NOMO-1 treated with dmso at 0.1 percent for 144 hours (cell line): ENCODE measurements at regions not wholly inside any gene's neighbourhood (a gene's known extent, or its start where the extent isn't known, plus 50 kb on each side); places are given as distances from the start of the nearest gene placed in this dataset.
A peak's percentile ranks its signal among the peaks of the same experiment; 100 is the strongest.
"Not testable (repeated sequence)": the region's sequence is repeated elsewhere in the genome, so short reads cannot be mapped to it uniquely, and the experiment has no call there.

Experiments used
- DNase-seq: peaks from one replicate; lab custom pipeline; 2025; ENCODE audit not compliant: unreplicated experiment; lab: John Stamatoyannopoulos, UW

- DNase-seq: no peak
Measured at GRCh38 chr11:49499117-49499516, 290.7 kb upstream of the FOLH1 start.

DNA sequence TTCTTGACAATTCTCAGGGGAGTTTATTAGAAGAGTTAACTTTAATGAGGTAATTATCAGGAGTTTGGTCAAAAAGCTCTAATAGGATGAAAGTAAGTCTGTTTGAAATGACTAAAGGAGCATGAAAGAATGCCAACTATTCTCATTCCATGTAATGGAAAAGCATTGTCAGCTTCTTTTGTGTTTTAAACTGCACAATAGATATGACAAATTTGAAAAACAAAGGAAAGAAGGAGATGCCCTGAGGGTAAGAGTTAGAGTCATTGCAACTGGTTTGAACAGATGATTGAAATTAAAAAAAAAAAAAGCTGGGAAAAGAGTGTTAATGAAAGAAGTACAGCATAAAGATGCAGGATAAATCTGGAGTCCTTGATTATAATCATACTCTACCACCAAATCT lies 296.8 kb upstream of the FOLH1 start:
- no peak for DNase-seq

GRCh38 chr11:49526240-49526829 lies 317.9 kb upstream of the FOLH1 start:
- DNase-seq: peak; percentile 0

GRCh38 chr11:49533204-49533603 lies 324.8 kb upstream of the FOLH1 start:
- DNase-seq: no peak

- DNase-seq: not testable (repeated sequence)
Measured at GRCh38 chr11:49538927-49539326, 330.5 kb upstream of the FOLH1 start.

DNA sequence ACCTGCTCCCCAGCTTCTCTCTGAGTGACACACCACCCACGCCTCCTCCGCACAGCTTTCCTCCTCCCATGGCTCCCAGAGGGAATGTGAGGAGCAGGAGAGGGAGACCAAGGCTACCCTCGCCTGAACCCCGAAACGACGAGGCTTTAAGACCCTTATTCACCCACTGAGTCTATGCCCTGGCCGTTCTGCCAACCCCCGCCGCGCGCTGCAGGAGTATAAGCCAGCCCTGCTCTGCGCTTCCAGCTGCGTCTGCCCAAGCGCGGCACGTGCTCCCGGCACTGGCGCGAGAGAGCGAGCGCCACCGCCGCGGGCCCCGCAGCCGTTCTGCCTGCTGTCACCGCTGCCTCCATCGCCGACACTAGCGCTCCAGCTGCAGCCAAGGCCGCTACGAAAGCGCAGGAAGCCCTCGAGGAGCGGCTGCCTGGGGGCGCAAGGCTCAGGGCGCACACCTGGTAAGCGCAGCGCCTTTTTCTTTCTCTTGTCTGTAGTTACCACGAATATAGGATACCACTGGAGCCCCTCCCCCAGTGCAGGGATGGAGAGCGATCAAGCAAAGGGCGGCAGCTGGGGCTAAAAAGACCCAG lies 350.0 kb upstream of the FOLH1 start:
- not testable (repeated sequence) for DNase-seq

GRCh38 chr11:49560593-49560992 lies 352.2 kb upstream of the FOLH1 start:
- DNase-seq: not testable (repeated sequence)

GRCh38 chr11:49561240-49561880 lies 353.0 kb upstream of the FOLH1 start:
- not testable (repeated sequence) for DNase-seq

- DNase-seq: not testable (repeated sequence)
Measured at GRCh38 chr11:49562262-49562661, 353.9 kb upstream of the FOLH1 start.

GRCh38 chr11:49579492-49579891 lies 371.1 kb upstream of the FOLH1 start:
- not testable (repeated sequence) for DNase-seq

DNA sequence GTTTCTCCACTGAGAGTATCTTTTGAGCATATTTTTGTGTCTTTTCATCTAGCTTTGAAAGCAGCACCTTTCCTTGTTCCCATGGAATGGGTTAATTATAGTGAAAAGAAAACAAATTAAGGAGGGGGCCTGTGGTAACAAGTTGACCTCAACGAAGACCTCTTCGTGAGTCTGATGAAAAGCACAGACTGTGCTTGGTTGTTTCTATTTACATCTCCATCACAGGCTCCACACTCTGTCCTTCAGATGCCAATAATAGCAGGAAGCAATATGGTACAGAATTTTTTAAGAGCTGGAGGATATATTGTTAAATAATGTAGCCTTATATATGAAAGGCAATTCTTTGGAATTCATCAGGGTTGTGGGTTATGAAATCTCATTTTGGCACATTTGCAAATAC lies 366.7 kb upstream of the OR4C13 start:
- DNase-seq: not testable (repeated sequence)

GRCh38 chr11:49608892-49609291 lies 343.3 kb upstream of the OR4C13 start:
- not testable (repeated sequence) for DNase-seq

- DNase-seq: not testable (repeated sequence)
Measured at GRCh38 chr11:49623872-49624271, 328.3 kb upstream of the OR4C13 start.

DNA sequence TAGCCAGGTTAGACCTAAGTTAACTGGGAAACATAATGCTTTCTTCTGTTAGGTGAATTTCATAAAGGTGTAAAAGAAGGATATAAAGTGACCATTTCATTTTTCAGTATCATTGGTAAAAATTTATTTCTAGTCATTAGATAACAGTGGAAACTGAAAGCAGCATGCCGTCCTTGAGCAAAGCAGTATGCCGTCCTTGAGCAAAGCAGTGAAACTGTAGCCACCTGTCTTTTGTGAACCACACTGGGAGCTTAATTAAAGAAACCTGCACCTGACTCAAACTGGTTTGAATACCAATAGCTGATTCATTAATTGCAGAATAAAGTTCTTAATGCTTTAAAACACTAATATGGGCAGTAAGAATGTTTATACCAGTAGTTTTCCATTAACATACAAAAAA lies 281.5 kb upstream of the OR4C13 start:
- not testable (repeated sequence) for DNase-seq

DNA sequence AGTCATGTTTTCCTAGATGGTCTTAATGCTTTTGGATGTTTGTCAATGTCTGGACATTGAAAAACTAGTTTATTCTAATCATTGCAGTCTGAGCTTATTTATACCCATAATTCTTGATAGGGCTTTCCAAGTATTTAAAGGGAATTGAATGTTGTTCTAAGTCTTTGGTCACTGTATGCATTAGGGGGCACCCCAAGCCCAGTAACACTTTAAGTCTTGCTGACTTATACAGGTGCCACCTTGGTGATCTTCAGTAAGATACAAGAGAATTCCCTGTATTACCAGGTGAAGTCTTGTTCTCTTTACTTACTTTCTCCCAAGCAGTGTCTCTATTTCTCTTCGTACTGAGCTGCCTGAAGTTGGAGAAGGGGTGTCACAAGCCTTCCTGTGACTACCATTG lies 250.1 kb upstream of the OR4C13 start:
- not testable (repeated sequence) for DNase-seq

GRCh38 chr11:49750447-49750846 lies 201.7 kb upstream of the OR4C13 start:
- not testable (repeated sequence) for DNase-seq

- DNase-seq: not testable (repeated sequence)
Measured at GRCh38 chr11:49750960-49751359, 201.2 kb upstream of the OR4C13 start.

DNA sequence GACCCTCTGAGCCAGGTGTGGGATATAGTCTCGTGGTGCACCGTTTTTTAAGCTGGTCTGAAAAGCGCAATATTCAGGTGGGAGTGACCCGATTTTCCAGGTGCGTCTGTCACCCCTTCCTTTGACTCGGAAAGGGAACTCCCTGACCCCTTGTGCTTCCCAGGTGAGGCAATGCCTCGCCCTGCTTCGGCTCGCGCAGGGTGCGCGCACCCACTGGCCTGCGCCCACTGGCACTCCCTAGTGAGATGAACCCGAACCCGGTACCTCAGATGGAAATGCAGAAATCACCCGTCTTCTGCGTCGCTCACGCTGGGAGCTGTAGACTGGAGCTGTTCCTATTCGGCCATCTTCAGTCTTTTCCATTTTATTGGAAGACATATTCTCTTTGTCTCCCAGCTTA lies 171.4 kb upstream of the OR4C13 start:
- DNase-seq: not testable (repeated sequence)

- DNase-seq: not testable (repeated sequence)
Measured at GRCh38 chr11:49782000-49782399, 170.2 kb upstream of the OR4C13 start.

DNA sequence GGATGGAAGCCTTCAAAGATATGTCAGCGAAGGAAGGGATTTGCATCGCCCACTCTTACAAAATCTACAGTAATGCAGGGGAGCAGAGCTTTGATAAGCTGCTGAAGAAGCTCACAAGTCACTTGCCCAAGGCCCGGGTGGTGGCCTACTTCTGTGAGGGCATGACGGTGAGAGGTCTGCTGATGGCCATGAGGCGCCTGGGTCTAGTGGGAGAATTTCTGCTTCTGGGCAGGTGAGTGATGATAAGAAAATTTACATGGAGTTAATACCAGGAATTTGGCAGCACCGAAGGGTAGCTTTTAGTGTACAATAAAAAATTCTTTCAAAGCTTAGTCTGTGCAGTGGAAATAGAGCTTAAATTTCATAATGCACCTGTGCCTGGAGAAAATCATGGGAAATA lies 168.3 kb upstream of the OR4C13 start:
- not testable (repeated sequence) for DNase-seq

DNA sequence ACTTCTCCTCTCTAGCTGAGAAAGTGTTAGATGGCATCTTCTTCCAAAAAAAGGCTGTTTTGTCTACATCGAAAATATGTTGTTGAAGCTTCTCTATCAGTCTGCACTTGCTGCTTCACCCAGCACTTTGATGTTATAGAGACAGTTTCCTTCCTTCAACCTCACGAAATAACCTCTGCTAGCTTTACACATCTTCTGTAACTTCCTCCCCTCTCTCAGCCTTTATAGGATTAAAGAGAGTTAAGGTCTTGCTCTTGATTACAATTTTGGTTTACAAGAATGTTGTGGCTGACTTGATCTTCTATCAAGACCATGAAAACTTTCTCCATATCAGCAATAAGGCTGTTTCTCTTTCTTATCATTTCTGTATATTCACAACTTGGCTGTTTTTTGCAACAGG lies 162.4 kb upstream of the OR4C13 start:
- DNase-seq: not testable (repeated sequence)

DNA sequence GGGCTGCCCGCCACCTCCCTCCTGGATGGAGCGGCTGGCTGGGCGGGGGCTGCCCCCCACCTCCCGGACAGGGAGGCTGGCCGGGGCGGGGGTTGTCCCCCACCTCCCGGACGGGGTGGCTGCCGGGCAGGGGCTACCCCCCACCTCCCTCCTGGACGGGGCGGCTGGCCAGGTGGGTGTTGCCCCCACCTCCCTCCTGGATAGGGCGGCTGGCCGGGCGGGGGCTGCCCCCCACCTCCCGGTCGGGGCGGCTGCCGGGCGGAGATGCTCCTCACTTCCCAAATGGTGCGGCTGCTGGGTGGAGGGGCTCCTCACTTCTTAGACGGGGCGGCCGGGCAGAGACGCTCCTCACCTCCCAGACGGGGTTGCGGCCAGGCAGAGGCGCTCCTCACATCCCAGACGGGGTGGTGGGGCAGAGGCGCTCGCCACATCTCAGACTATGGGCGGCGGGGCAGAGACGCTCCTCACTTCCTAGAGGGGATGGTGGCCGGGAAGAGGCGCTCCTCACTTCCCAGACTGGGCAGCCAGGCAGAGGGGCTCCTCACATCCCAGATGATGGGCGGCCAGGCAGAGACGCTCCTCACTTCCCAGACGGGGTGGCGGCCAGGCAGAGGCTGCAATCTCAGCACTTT lies 153.9 kb upstream of the OR4C13 start:
- not testable (repeated sequence) for DNase-seq
